ENCODE measurements at regions not wholly inside any gene's neighbourhood (a gene's known extent, or its start where the extent isn't known, plus 50 kb on each side); places are given as distances from the start of the nearest gene placed in this dataset.

DNA sequence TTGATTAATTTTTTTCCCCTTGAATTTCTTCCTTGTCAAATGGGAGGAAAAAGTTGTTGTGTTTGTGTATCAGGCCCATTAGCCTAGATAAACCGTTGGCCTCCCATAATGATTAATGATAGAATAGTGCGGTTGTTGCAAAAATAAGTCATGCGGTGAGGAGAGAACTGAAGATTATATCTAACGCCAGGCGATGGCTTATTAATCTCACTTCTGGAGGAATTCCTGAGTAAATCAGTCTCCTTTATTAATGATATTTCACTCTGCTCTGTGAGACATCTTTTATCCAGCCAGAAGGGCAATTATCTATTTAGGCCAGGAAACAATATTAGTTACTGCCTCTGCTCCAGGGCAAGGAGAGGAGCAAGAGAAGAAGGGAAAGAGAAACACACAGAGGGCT, 107.3 kb downstream of the IRX5 start:
- DNase-seq (ENCODE audit: low read depth, low spot score) (no peak), FAIRE-seq (no peak)
- no peak overlapping the region for H3K4me2 ChIP-seq (ENCODE audit: control insufficient read depth, extremely low read depth, insufficient read depth, low read depth, low read length)
- H3K4me3 ChIP-seq (ENCODE audit: control insufficient read depth in 2 of 3, extremely low read depth in 1 of 3, insufficient read depth in 2 of 3, low read depth in 1 of 3, low read length in 3 of 3) = no peak overlapping the region
- no peaks in the 10 kb centered on the region for H3K27me3 ChIP-seq (ENCODE audit: control insufficient read depth, extremely low read depth, insufficient read depth, low read length)
- H3K27ac ChIP-seq (ENCODE audit: control insufficient read depth, insufficient read depth, low read length) = no peak overlapping the region
- H3K9me1 ChIP-seq (ENCODE audit: control insufficient read depth, extremely low read depth, insufficient read depth, low read length) = no peaks in the 10 kb centered on the region
- TF ChIP-seq, protein P1, sequence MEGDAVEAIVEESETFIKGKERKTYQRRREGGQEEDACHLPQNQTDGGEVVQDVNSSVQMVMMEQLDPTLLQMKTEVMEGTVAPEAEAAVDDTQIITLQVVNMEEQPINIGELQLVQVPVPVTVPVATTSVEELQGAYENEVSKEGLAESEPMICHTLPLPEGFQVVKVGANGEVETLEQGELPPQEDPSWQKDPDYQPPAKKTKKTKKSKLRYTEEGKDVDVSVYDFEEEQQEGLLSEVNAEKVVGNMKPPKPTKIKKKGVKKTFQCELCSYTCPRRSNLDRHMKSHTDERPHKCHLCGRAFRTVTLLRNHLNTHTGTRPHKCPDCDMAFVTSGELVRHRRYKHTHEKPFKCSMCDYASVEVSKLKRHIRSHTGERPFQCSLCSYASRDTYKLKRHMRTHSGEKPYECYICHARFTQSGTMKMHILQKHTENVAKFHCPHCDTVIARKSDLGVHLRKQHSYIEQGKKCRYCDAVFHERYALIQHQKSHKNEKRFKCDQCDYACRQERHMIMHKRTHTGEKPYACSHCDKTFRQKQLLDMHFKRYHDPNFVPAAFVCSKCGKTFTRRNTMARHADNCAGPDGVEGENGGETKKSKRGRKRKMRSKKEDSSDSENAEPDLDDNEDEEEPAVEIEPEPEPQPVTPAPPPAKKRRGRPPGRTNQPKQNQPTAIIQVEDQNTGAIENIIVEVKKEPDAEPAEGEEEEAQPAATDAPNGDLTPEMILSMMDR (optimal IDR thresholded peaks at IDR 0.05 in 1 of 3, IDR thresholded peaks at IDR 0.05 in 1 of 3, conservative IDR thresholded peaks at IDR 0.05 in 1 of 3; ENCODE audit: extremely low read depth in 1 of 3, insufficient read depth in 2 of 3, low read length in 3 of 3) = no peak
- no peak for TF ChIP-seq EZH2 (IDR thresholded peaks at IDR 0.05; ENCODE audit: low read length)
- H3K79me2 ChIP-seq (ENCODE audit: control insufficient read depth, insufficient read depth, low read length) = no peaks in the 10 kb centered on the region
- no peaks in the 10 kb centered on the region for H4K20me1 ChIP-seq (ENCODE audit: control insufficient read depth, extremely low read depth, insufficient read depth, low read length)
- H3K4me1 ChIP-seq (ENCODE audit: control insufficient read depth, extremely low read depth, insufficient read depth, low read length) = peaks cover 16% of the 10 kb centered on the region
- H2AFZ ChIP-seq (ENCODE audit: control insufficient read depth, low read length) = no peak overlapping the region
- dilution Hi-C loops (cut with MboI; ENCODE audit: extremely low pct_ligation_motif_present, low sequenced_read_pairs) = loop anchor here (25.0 kb wide), 1 partner anchor 224 kb away; no protein-coding TSS in a partner anchor
- H3K36me3 ChIP-seq (ENCODE audit: control insufficient read depth in 2 of 2, extremely low read depth in 1 of 2, insufficient read depth in 2 of 2, low read length in 2 of 2) = no peaks in the 10 kb centered on the region
- no peaks in the 10 kb centered on the region for H3K9me3 ChIP-seq (ENCODE audit: control insufficient read depth, low read depth, low read length)
- H3K9ac ChIP-seq (ENCODE audit: control insufficient read depth, extremely low read depth, insufficient read depth, low read length) = no peak overlapping the region

DNA sequence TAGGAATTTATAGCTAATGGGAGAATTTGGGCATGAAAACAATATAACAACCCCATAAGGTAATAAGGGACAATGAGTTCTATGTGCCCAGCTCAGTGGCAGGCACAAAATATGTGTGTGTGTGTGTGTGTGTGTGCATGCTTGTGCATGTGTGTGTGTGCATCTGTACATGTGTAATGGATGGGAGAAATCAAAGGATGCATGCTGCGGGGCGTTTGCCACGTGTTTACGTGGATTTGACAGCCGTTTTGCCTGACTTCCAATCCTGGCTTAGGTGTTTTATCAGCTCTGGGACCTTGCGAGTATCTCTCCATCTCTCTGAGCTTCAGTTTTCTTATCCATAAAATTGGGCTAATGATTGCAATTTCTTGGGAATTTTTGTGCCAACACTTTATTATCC, 108.4 kb downstream of the IRX5 start:
- FAIRE-seq = no peak
- peaks cover 16% of the 10 kb centered on the region for H3K4me1 ChIP-seq (ENCODE audit: control insufficient read depth, extremely low read depth, insufficient read depth, low read length)
- H3K9me3 ChIP-seq (ENCODE audit: control insufficient read depth, low read depth, low read length) = no peaks in the 10 kb centered on the region

More for the DNA sequence above, 108.4 kb downstream of the IRX5 start:
- DNase-seq (ENCODE audit: low read depth, low spot score) = no peak
- Histone ChIP-seq H3K4me3 (ENCODE audit: control insufficient read depth in 2 of 3, extremely low read depth in 1 of 3, insufficient read depth in 2 of 3, low read depth in 1 of 3, low read length in 3 of 3) (no peak overlapping the region), H3K27me3 (ENCODE audit: control insufficient read depth, extremely low read depth, insufficient read depth, low read length) (no peaks in the 10 kb centered on the region), H3K79me2 (ENCODE audit: control insufficient read depth, insufficient read depth, low read length) (no peaks in the 10 kb centered on the region), H4K20me1 (ENCODE audit: control insufficient read depth, extremely low read depth, insufficient read depth, low read length) (no peaks in the 10 kb centered on the region), H3K9ac (ENCODE audit: control insufficient read depth, extremely low read depth, insufficient read depth, low read length) (no peak overlapping the region), H3K9me1 (ENCODE audit: control insufficient read depth, extremely low read depth, insufficient read depth, low read length) (no peaks in the 10 kb centered on the region), H3K4me2 (ENCODE audit: control insufficient read depth, extremely low read depth, insufficient read depth, low read depth, low read length) (no peak overlapping the region), H2AFZ (ENCODE audit: control insufficient read depth, low read length) (no peak overlapping the region), H3K27ac (ENCODE audit: control insufficient read depth, insufficient read depth, low read length) (peak overlapping the region; percentile 3), H3K36me3 (ENCODE audit: control insufficient read depth in 2 of 2, extremely low read depth in 1 of 2, insufficient read depth in 2 of 2, low read length in 2 of 2) (no peaks in the 10 kb centered on the region)
- dilution Hi-C loops (cut with MboI; ENCODE audit: extremely low pct_ligation_motif_present, low sequenced_read_pairs) = loop anchor here (25.0 kb wide), 1 partner anchor 223 kb away; no protein-coding TSS in a partner anchor
- TF ChIP-seq, protein P1 (optimal IDR thresholded peaks at IDR 0.05 in 1 of 3, IDR thresholded peaks at IDR 0.05 in 1 of 3, conservative IDR thresholded peaks at IDR 0.05 in 1 of 3; ENCODE audit: extremely low read depth in 1 of 3, insufficient read depth in 2 of 3, low read length in 3 of 3) = no peak
- TF ChIP-seq EZH2 (IDR thresholded peaks at IDR 0.05; ENCODE audit: low read length) = no peak
